ENCODE measurements at regions not wholly inside any gene's neighbourhood (a gene's known extent, or its start where the extent isn't known, plus 50 kb on each side); places are given as distances from the start of the nearest gene placed in this dataset.

DNA sequence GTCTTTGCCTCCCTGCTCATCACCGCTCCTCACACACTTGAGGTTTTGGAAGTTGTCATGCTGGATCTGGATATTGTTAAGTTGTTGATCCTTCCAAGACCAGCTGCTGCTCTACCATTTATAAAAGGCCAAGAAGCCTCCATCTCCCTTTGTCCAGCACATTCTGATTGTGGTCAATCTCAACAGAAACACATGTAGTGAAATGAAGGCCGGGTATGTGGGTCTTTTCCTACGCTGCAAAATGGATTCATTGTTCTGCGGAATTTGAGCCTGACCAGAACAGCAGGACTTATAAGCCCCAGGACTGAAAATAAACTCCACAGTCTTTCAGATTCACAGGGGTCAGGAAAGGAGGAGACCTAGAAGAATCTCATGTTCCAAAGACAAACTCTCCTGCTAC, 238.4 kb downstream of the CMPK2 start:
- DNase-seq (no peak), ATAC-seq (ENCODE audit: poor library complexity) (no peak)
- intact Hi-C loops (cut with DNase I) = no loop called here

DNA sequence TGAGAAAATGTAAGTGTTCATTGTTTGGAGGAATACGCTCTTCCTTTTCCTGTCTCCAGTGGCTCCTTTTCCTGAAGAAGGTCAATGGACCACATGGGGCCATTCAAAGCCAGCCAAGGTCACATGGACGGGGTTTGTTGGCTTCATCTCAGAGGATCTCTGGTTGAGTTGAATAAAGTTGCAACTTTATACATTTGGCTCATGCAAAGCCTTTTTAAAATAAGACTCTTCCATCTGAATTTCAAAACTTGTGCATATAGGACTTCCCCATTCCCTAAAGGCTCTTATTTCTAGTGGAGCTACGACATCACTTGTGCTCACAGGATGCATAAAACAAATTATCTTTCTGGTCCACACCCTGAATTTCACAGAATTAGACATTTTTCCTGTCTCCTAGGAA, 235.5 kb downstream of the CMPK2 start:
- ATAC-seq (ENCODE audit: poor library complexity) (no peak), DNase-seq (no peak)
- intact Hi-C loops (cut with DNase I) = no loop called here

DNA sequence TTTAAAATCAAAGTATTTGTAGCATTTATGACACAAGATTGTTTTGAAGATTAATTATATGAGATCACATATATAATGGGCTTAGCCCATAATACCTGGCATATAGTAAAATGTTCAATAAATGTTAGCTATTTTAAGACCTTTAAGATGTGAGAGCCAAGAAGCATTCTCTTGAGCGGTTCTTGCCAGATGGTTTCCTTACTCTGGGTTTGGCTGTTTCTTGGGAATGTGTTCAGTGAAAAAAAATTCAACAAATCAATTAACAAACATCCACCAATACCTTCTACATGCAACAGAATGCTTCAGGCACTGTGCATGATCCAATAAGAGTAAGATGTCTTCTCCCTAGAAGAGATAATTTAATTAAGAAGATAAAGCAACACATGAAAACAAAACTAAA, 230.4 kb downstream of the CMPK2 start:
- DNase-seq = no peak
- intact Hi-C loops (cut with DNase I) = no loop called here
- no peak for ATAC-seq (ENCODE audit: poor library complexity)

DNA sequence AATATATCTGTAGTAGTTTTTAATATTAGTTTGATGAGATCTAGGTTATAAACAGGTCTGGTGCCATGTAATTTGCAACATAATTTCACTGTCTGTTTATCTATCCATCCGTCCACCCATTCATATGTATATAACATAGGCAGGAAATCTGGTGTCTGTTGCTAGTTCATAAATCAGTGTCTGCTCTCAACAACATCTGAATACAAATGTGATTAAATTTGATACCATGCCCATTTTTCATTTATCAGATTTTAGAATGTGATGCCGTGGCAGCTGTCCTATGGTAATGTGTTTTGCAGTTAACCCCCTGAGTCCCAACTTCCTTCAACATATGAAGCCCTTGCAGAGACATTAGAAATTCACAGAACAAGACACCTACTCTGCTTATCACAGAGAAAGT, 228.4 kb downstream of the CMPK2 start:
- intact Hi-C loops (cut with DNase I) = no loop called here
- no peak for ATAC-seq (ENCODE audit: poor library complexity)
- DNase-seq = no peak

DNA sequence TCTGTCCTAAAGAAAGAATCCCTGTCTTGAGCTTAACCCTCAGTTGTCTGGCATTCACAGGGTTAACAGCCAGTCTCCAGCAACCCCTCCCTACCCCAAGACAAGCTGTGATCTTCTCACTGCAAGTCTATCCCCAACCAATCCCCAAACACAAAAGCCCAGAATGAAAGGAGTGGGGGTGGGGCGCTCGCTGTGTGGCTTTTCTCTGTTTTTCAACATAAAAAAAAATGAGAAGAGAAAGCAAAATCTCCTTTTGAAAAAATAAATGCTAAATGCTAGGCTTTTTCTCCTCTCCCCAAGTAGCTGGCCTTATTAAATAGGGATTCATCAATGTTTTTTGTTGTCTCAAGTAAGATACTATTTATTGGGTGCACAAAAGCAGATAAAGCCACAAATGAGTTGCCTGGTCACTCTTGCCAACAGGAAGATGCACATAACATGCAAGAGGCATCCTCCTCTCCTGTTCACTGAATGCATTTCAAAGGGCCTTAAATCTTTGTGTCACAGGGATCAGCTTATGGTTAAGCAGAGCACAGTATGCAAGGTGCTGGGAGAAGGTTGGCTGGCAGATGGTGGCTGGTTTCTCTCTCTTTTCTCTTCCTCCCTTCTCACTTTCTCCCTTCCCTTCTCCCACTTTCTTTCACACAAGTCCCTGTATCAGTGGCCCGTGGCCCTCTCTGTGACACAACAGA, 225.6 kb downstream of the CMPK2 start:
- intact Hi-C loops (cut with DNase I) = no loop called here
- ATAC-seq (ENCODE audit: poor library complexity) = no peak
- DNase-seq = no peak

DNA sequence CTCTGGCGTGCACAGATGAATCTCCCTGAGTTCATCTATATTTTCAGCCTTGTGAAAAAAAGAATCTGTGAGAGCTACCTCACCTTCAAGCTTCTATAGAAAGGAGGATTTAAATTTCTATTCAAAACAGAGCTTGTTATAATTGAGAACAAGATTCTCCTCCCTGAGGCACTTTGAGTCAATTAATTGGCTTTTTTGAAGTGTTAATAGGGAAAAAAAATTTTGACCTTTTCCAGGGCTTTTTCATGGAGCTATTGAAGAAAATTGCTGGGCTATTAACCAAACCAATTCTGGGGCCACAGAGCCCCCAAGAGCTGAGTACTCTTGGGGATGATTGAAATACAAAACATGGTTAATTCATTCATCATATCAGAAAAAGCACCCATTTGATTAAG, 225.1 kb downstream of the CMPK2 start:
- intact Hi-C loops (cut with DNase I) = no loop called here
- no peak for ATAC-seq (ENCODE audit: poor library complexity)
- no peak for DNase-seq

DNA sequence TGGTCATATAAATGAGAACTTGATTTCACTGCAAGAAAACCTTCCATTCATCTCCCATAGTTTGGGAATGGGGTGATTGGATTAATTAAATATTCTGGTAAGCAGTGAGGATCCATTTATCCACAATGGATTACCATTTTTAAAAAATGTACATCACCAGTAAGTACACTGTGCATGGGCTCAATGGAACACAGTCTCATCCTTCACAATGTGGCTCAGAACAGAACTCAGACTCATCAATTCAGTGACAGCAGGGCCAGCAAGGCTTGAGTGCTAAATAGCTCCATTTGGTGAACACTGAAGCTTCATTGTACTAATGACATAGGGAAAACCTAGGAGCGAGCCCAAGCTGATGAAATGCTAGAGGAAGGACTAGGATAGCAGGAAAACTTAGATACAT, 223.8 kb downstream of the CMPK2 start:
- intact Hi-C loops (cut with DNase I) = no loop called here
- DNase-seq = no peak
- no peak for ATAC-seq (ENCODE audit: poor library complexity)

DNA sequence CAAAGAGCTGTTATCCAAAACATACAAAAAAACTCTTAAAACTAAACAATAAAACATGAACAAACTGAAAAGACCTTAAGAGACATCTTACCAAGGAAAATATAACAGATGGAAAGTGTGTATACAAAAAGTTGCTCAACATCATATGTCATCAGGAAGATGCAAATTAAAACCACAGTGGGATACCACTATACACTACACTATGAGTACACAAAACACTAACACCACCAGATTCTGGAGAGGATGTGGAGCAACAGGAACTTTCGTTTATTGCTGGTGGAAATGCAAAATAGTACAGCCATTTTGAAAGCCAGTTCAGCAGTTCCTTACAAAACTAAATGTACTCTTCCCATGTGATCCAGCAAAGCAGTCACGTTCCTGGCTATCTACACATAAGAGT, 221.4 kb downstream of the CMPK2 start:
- intact Hi-C loops (cut with DNase I) = no loop called here
- no peak for ATAC-seq (ENCODE audit: poor library complexity)

DNA sequence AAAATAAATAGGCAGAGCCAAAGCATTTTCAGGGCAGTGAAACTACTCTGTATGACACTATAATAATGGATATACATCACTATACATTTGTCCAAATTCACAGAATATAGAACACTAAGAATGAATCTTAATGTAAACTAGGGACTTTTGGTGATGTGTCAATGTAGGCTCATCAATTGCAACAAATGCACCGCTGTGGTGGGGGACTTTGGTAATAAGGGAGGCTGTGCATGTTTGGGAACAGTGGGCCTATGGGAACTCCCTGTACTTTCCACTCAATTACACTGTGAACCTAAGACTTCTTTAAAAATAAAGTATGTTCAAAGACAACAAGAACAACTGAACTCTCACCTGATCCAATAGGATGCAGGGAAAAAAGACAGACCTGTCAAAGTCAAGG, 220.7 kb downstream of the CMPK2 start:
- intact Hi-C loops (cut with DNase I) = no loop called here
- ATAC-seq (ENCODE audit: poor library complexity) (no peak), DNase-seq (no peak)

More for the DNA sequence above, 221.4 kb downstream of the CMPK2 start:
- no peak for DNase-seq

DNA sequence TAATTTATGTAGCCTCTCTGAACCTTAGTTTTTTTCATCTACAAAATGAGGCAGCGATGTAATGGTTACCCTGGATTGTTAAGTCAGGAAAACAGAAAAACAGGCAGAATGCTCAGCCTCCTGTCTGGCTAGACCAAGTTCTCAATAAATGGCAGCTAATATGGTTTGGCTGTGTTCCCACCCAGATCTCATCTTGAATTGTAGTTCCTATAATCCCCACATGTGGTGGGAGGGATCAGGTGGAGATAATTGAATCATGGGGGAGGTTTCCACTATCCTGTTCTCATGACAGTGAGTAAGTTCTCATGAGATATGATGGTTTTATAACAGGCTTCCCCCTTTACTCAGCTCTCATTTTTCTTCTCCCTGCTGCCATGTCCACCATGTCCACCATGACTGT, 220.0 kb downstream of the CMPK2 start:
- intact Hi-C loops (cut with DNase I) = no loop called here
- no peak for ATAC-seq (ENCODE audit: poor library complexity)
- no peak for DNase-seq

DNA sequence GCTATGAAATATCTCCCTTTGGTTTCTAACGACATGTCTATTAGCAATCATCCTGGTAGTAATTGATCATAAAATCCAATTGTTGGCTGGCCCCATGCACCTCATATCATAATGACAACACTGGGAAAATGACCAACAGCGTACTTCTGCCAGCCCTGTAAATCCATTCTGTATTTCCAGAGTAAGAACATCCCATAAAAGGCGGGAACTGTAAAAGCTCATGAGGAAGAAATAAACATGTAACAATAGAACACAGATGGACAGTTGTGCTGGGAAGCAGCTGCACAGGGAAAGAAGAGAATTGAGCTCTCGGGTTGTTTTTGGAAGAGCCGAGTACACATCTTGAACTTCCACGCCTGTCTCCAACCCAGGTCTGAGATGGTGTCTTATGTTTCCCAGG, 218.7 kb downstream of the CMPK2 start:
- intact Hi-C loops (cut with DNase I) = no loop called here
- DNase-seq = no peak
- no peak for ATAC-seq (ENCODE audit: poor library complexity)

DNA sequence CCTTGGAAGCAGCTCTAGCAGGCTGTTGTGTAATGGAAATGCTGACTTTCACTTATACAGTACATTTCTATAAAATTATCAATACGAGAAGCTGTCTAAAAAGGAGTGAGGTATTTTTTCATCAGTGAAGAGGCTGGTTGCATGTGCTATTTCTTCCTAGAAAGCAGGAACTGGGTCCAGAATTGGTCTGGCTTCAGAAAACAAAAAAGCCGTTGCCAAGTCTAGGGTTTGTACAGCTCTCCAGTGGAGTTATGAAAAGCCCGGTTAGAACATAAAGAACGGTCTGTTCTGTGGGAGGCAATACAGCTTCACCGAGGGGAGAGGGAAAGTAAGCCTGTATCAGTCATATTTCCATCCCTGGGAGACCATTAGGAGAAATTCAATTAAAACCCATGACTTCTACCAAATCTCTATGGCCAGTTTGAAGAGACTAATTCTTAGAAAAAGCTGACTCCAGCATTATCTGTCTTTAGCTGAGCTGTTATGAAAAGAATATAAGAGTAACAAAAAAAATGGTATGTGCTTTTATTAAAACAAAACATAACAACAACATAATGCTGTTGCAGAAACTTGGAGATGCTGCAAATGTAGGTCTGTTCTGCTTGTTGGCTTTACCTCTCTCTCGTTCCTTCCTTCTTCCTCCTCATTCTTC, 217.0 kb downstream of the CMPK2 start:
- intact Hi-C loops (cut with DNase I) = no loop called here
- no peak for ATAC-seq (ENCODE audit: poor library complexity)
- DNase-seq = no peak

DNA sequence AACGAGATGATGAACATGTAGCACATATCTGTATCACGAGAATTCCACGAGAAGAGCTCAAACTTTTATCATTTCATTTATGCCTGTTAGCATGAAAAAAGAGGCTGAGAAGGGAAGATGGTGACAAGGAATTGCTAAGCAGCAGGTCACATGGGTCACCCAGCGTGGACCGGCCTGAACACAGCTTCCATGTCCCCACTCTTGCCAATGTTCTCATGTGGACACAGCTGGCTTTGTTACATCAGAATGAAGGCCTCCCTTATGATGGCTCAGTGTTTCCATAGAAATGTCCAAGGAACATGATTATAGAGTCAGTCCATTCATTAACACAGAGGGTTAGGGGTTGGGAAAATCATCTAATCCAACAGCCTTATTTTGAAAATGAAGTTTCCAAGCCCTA, 215.4 kb downstream of the CMPK2 start:
- intact Hi-C loops (cut with DNase I) = no loop called here
- DNase-seq = no peak
- ATAC-seq (ENCODE audit: poor library complexity) = no peak

DNA sequence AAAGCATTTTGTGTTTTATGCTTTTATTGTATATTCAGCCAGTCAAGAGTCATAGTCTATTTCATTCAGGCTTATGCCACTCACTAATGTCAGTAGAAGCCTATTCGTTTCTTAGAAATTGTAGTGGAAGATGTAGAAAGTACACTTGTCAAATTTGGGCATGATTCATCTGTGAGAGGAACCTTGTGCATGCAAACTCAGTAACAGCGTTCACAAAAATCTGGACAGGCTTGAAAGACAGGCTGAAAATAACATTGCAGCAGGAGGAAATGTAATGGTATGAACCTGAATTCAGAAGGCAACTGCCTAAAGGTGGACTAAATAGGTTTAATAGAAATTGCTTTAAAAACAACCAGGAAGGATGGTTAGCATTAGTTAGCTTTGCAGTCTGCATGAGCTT, 213.5 kb downstream of the CMPK2 start:
- intact Hi-C loops (cut with DNase I) = no loop called here

DNA sequence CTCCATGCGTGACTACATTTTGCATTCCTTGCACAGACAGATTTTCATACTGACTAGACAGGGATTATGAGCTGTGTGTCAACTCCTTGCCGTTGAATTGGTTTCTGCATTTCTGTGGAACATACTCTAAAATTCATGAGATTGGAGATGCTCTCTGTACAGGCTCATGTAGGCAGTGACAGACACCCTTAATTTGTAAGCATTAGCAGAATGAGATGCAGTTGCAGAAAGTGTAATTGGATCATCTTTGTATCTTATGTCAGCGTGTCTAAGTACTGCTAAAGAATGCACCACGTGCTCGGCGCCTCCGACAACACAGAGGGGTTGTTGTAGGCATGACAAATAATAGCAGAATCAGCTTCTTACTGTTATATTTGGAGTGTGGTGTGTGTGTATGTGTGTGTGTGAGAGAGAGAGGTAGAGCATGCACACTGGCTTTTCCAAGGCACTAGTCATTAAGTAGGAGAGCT, 212.4 kb downstream of the CMPK2 start:
- ATAC-seq (ENCODE audit: poor library complexity) = no peak
- DNase-seq = no peak
- intact Hi-C loops (cut with DNase I) = no loop called here

More for the DNA sequence above, 213.5 kb downstream of the CMPK2 start:
- ATAC-seq (ENCODE audit: poor library complexity) = no peak
- DNase-seq = no peak

DNA sequence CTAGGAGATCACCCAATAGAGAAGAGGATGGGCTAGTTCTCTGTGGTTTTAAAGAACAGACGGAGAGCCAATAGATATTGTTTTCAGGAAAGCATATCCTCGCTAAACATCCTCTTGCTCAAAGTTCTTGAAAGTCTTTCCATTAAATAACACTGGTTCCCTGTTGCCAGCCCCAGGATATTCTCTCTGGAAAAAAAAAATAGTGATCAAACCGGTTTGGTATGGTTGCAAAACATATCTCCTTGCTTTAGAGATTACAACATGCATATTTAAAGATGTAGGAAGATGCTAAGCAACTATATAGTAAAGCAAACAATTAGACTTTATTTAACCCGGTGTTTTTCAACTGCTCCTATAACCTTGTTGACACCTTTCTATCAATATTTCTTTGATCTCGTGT, 211.4 kb downstream of the CMPK2 start:
- intact Hi-C loops (cut with DNase I) = no loop called here
- DNase-seq = no peak
- no peak for ATAC-seq (ENCODE audit: poor library complexity)

DNA sequence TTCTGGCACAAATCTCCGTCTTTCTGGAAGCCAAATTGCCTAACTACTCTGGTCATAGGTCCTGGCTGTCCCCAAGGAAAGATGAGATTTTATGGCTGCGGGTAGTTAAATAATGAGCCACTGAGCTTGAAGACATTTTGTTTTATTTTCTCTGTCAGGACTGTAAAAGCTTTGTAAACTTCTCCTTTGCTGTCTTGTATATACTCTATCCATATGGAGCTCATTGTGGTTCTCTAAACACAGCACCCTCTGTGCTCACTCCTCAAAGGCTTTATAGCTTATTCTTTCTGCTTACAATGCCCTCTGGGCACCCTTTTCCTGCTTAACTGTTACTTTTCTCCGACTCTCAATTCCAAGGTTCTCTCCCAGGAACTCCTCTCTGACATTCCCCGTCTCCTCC, 209.1 kb downstream of the CMPK2 start:
- intact Hi-C loops (cut with DNase I) = no loop called here
- ATAC-seq (ENCODE audit: poor library complexity) (no peak), DNase-seq (no peak)

DNA sequence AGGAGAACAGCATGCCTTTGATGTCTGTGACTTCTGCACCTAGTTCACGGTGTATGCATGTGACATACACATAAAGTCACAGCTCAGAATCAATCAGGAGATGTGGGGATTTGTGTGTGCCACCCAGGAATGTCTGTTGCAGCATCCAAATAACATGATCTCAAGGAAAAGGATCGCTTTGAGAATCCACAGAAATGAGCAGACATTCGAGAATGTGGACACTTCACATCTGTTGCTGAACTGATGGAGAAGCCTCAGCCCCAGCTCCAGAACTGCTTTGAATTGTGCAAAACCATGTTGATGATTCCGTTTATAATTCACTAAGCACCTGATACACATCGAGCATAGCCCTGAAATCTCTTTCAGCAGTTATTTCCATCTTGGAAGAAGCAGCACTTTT, 208.6 kb downstream of the CMPK2 start:
- DNase-seq (no peak), ATAC-seq (ENCODE audit: poor library complexity) (no peak)
- intact Hi-C loops (cut with DNase I) = no loop called here

DNA sequence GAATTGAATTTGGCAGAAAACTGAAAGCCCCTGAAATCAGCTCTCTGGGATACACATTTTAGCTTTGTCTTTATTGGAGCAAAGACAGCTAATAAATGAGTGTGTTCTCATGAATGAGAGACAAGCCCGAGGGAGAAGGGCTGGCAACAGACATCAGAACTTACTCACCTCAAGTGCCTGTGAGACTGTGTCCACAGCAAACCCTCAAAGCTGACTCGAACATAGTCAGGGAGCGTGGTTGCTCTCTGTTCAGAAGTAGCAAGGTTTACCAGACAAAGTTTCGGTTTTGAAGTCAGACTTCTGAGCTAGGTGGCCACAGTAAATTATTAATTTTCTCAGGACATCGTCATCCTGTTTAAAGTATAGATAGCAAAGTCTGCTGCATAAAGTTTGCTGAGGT, 207.9 kb downstream of the CMPK2 start:
- peak; percentile 71 for ATAC-seq (ENCODE audit: poor library complexity)
- DNase-seq = no peak
- intact Hi-C loops (cut with DNase I) = no loop called here

DNA sequence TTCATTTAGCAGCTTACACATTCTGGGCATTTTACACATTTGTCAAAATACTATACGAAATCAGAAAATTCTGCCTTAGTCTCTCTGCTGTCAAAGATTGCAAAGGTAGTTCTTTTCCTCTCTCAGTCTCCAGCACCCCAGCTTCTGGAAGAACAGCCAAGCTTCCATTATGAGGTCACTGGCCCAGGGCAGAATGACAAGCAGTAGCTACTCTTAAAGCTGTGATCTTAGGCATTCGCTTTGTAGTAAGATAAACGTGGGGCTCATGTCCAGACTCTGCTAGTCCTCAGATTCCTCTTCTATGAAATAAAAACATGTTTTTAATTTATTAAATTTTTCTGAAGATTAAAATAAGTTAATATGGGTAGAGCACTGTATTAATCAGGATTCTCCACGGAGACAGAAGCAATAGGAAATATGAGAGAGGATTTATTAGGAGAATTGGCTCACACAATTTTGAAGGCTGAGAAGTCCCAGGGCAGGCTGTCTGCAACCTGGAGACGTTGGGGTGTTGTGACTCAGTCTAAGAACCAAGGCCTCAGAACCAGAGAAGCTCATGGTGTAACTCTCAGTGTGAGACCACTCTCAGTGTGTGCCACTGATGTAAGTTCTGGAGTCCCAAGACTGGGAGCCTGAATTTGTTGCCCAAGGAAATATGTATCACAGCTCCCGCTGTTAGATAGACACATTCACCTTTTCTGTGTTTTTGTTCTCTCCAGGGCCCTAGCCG, 201.2 kb downstream of the CMPK2 start:
- no peak for DNase-seq
- intact Hi-C loops (cut with DNase I) = no loop called here
- ATAC-seq (ENCODE audit: poor library complexity) = peak; percentile 34
